K562 (cell line): ENCODE measurements at regions not wholly inside any gene's neighbourhood (a gene's known extent, or its start where the extent isn't known, plus 50 kb on each side); places are given as distances from the start of the nearest gene placed in this dataset.

Source experiments
- CTCFL ChIP-seq: IDR thresholded peaks from 2 replicates; pipeline ENCODE4 v1.6.1; 2011; ENCODE audit warnings: borderline replicate concordance, low read depth, mild to moderate bottlenecking, moderate library complexity, low read length; ENCODE audit not compliant: insufficient read depth, poor library complexity, severe bottlenecking
- EP300 ChIP-seq: IDR thresholded peaks from 2 replicates; pipeline ENCODE4 v1.6.1; 2012; ENCODE audit warnings: low read length, improper control_type of control experiment
- FOXP1 ChIP-seq: sonication (generic); formaldehyde crosslinking; IDR thresholded peaks from 2 replicates; pipeline ENCODE4 v1.8.0; 2022; ENCODE audit warnings: mild to moderate bottlenecking, missing genetic modification reagents
- GABPA ChIP-seq: fragments of 200-800 bp; sonication (Bioruptor generic); conservative IDR thresholded peaks from 2 replicates; pipeline ENCODE4 v1.6.1; 2016; ENCODE audit warnings: low read depth, missing genetic modification characterization, missing compliant biosample characterization
- MECOM ChIP-seq: fragments of 250-450 bp; sonication (Bioruptor Pico); IDR thresholded peaks from 2 replicates; pipeline ENCODE4 v1.8.0; 2022; ENCODE audit warnings: inconsistent platforms
- NR2C1 ChIP-seq, 2 experiments: fragments of 450-650 bp; IDR thresholded peaks; 2 replicates each; pipeline ENCODE4 v1.6.1; 2017; ENCODE audit warnings: mild to moderate bottlenecking in 2 of 2, antibody characterized with exemption in 1 of 2, inconsistent platforms in 1 of 2, missing compliant biosample characterization in 1 of 2, missing genetic modification characterization in 1 of 2
- SETDB1 ChIP-seq: IDR thresholded peaks from one replicate; pipeline ENCODE4 v1.6.1; 2012; ENCODE audit warnings: low read length, control low read depth, inconsistent platforms
- SIRT6 ChIP-seq: IDR thresholded peaks from one replicate; pipeline ENCODE4 v1.6.1; 2012; ENCODE audit warnings: low read depth, mild to moderate bottlenecking, control low read depth, inconsistent platforms, low read length, moderate library complexity
- SMAD1 ChIP-seq: fragments of 150-350 bp; IDR thresholded peaks from 2 replicates; pipeline ENCODE4 v1.6.1; 2014; ENCODE audit warnings: low read length, low read depth; ENCODE audit not compliant: partially characterized antibody
- ZNF311 ChIP-seq: fragments of 250-450 bp; sonication (Bioruptor Pico); IDR thresholded peaks from 2 replicates; pipeline ENCODE4 v1.4.0; 2020; ENCODE audit warnings: mild to moderate bottlenecking, moderate library complexity
- ZNF318 ChIP-seq, 2 experiments: fragments of 450-650 bp; IDR thresholded peaks; 2 replicates each; pipeline ENCODE4 v1.6.1; 2016; ENCODE audit warnings: mild to moderate bottlenecking in 2 of 2, borderline replicate concordance in 1 of 2, low read depth in 1 of 2, moderate library complexity in 1 of 2
- ZNF644 ChIP-seq: fragments of 200-800 bp; sonication (Bioruptor generic); IDR thresholded peaks from 2 replicates; pipeline ENCODE4 v1.6.1; 2016; ENCODE audit warnings: low read depth, missing genetic modification characterization, missing compliant biosample characterization
- ZNF77 ChIP-seq: fragments of 250-450 bp; sonication (Bioruptor Pico); IDR thresholded peaks from 2 replicates; pipeline ENCODE4 v1.5.0; 2020
- ZNF79 ChIP-seq: fragments of 250-450 bp; sonication (Bioruptor Pico); IDR thresholded peaks from 2 replicates; pipeline ENCODE4 v1.4.0; 2020; ENCODE audit warnings: low read depth, mild to moderate bottlenecking, moderate library complexity
- ZSCAN29 ChIP-seq: fragments of 450-650 bp; IDR thresholded peaks from 2 replicates; pipeline ENCODE4 v1.6.1; 2017

GRCh38 chr16:10322723-10323527 lies 62.9 kb upstream of the ATF7IP2 start (continued):
- TF ChIP-seq NR2C1 (IDR thresholded peaks at IDR 0.05) (0 out of 2 replicates have a peak, but pooled peaks have one; percentile 42), NR2C1 (tag; IDR thresholded peaks at IDR 0.05) (peak; percentile 51; the same call in 1 of the 2 replicates), MECOM (CRISPR knock-in tag) (no peak), GABPA (tag) (no peak), ZNF79 (no peak), ZNF644 (tag) (no peak), SETDB1 (no peak), FOXP1 (CRISPR knock-in tag) (no peak), ZSCAN29 (no peak), SIRT6 (no peak), ZNF318 (IDR thresholded peaks at IDR 0.05; ENCODE audit: borderline replicate concordance in 1 of 2, low read depth in 1 of 2) (no peak), CTCFL (no peak), ZNF77 (CRISPR knock-in tag) (no peak), ZNF311 (no peak), SMAD1 (no peak), EP300 (peak; percentile 82; the same call in 1 of the 2 replicates)
